Colon (tissue), 2 donors: ENCODE measurements at regions not wholly inside any gene's neighbourhood (a gene's known extent, or its start where the extent isn't known, plus 50 kb on each side); places are given as distances from the start of the nearest gene placed in this dataset.
A peak's percentile ranks its signal among the peaks of the same experiment; 100 is the strongest.

ENCODE experiments used
- FAIRE-seq: peaks from 2 replicates; lab custom pipeline; 2012; peaks lifted over from hg19 to GRCh38; lab: Jason Lieb, UNC
- donor health status: control.
- donor health status: control.

- no peak for FAIRE-seq
Measured at GRCh38 chr10:3986493-3987142, 201.6 kb upstream of the KLF6 start.

DNA sequence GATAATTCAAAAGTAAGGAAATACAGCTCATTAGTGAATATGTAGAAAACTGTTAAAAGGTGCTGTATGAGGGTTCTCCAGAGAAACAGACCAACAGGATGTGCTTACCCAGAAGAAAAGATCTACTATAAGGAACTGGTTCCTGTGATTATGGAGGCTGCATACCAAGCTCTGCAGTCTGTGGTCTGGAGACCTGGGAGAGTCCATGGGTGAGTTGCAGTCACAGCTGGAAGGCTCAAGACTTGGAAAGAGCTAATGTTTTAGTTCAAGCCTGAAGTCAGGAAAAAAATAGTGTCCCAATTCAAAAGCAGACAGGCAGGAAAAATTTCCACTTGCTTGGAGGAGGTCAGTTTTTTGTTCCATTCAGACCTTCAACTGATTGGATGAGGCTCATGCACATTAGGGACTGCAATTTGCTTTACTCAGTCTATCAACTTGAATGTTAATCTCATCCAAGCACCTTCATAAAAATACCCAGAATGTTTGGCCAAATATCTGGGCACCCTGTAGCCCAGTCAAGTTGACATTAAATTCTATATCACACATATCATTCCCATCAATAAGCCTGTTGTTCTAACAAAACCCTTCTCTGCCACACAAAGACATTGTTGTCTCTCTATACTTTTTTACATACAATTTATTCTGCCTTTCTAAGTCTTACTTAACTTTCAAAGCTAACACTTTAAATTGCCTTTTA is 197.9 kb upstream of the KLF6 start:
- FAIRE-seq, result no peak

GRCh38 chr10:3981300-3981699 is 196.3 kb upstream of the KLF6 start:
- no peak for FAIRE-seq

GRCh38 chr10:3980660-3981059 is 195.7 kb upstream of the KLF6 start:
- FAIRE-seq, result peak; percentile 38

- no peak for FAIRE-seq
Measured at GRCh38 chr10:3980144-3980543, 195.1 kb upstream of the KLF6 start.

GRCh38 chr10:3978761-3979160 is 193.8 kb upstream of the KLF6 start:
- FAIRE-seq, result no peak

DNA sequence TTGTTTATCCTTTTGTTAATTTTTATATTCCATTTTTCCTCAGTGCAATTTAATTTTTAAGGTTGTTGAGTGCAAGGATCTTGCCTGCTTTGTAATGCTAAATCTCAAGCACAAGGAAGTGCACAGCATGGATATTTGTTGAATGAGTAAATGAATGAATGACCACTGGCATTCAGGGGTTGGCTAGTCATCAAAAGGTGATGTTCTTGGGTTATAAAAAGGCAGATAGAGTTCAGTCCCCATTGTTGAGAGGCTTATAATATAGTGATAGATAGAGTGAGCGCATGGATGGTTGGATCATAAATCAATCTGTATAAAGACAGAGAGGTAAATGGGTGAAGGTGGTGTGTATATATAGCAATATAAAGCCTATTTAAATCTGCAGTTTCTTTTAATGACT is 193.2 kb upstream of the KLF6 start:
- no peak for FAIRE-seq

DNA sequence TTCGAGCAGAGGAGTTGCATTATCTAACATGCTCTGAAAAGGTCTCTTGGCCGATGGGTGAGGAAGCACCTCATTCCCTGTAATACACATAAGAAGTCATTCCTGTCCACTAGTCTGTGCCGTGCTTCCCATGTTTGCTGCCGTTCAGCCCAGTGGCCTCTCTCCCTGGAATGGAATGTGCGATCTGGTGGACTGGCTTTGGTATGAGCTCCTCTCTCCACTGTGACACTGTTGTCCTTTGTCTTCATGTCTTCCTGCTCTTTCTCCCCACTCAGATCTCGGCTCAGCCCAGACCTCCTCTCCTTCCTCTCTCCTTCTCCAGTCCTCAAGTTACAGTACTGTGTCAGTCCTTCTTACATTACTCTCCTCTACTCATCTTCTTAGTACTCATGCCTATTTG is 192.8 kb upstream of the KLF6 start:
- FAIRE-seq, result no peak

DNA sequence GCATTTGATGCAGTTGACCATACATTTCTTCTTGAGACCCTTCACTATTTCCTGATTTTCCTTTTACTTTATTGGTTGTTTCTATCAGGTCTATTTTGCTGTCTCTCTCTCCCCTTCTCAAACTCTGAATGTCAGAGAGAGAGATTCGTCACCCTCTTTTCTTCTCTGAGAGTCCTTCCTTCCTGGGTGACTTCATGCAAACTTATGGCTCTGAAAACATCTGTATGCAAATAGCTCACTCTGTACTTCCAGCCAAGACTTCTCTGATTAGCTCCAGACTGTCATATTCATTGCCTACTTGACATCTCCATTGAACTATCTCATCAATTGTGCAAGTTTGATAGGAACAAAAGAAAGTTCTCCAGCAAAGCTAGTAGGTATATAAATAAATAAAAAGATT is 191.7 kb upstream of the KLF6 start:
- no peak for FAIRE-seq

DNA sequence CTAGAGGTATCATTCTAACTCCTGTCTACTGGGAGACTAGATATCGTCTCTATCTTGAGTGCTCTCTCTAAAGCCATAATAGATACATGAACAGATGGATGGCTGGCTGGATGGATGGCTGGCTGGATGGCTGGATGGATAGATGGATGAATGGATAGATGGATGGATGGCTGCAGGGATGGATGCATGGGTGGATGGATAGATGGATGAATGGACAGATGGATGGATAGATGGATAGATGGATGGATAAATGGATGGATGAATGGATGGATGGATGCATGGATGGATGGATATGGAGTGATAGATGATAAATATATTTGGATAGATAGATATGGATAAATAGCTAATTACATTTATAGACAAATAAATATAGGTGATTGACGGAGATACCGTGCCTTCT is 191.2 kb upstream of the KLF6 start:
- FAIRE-seq, result no peak

DNA sequence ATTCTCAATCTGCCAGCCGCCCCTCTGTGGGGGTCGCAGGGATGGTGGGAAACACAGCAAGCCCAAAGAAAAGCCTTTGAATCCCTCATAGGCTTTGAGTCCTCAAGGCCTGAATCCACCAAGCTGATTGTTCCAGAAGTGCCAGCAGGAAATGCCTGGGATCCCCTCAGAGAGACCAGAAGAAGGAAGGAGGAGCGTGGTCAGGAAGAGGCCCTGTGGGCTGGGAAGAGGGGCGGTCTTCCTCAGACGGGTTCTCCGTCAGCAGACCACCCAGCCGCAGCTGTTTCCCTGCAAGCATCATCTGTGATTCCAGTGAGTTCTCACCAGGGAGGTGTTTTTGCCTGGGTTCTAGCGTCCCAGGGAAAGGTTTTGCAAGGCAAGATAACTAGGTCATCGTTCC is 190.0 kb upstream of the KLF6 start:
- FAIRE-seq, result no peak

DNA sequence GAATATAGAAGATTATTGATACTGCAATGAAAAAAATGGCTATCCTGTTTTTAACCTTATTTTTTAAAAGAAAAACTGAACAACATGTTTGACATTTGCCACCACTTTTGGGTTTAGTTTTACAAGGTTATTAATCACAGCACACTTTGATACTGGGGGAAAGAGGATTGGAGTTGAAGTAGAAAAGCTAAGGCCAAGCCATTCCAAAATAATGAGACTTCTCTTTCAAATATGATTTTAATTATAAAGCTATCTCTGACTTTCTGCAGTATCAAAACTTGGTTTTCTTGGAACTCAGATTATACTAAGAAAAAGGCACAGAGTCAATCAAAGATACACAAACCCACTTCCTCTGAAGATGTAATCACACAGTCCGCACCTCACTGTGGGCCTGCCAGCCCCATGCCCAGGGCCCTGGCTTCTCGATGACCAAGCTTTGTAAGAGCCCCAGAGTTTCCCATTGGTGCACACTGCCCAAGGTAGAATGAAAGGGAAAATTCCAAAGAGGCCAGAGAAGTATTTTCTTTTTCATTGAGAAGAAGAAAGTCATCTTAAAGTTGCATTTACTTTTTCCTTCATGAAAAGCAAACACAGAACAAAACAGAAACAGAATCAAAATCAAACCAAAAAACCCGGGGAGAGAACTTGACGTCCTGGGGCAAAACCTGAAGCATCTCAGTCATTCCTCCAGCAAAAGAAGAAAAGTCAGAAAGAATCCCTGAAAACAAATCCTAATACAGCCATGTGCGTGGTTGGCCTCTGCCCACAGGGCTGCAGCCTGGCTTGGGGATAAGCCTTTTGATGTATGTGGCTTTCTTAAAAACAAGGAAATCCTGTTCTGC is 187.7 kb upstream of the KLF6 start:
- FAIRE-seq, result no peak

DNA sequence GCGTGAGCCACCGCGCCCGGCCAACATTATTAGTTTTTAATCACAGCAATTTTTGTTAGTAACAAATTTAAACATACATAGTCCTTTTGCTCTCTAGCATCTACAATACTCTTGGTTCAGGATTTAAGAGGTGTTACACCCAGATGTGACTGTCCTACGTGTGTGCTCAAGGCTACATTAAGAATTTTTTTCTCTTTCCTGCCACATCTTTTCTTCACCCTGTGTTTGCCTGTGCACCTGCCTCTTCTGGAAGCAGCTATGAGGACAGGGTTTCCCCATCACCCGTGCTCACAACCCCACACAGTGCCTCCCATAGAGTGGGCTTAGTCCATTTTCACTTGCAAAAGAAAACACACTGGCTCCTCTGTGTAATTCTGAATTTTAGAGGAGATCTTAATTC is 186.7 kb upstream of the KLF6 start:
- FAIRE-seq, result no peak

DNA sequence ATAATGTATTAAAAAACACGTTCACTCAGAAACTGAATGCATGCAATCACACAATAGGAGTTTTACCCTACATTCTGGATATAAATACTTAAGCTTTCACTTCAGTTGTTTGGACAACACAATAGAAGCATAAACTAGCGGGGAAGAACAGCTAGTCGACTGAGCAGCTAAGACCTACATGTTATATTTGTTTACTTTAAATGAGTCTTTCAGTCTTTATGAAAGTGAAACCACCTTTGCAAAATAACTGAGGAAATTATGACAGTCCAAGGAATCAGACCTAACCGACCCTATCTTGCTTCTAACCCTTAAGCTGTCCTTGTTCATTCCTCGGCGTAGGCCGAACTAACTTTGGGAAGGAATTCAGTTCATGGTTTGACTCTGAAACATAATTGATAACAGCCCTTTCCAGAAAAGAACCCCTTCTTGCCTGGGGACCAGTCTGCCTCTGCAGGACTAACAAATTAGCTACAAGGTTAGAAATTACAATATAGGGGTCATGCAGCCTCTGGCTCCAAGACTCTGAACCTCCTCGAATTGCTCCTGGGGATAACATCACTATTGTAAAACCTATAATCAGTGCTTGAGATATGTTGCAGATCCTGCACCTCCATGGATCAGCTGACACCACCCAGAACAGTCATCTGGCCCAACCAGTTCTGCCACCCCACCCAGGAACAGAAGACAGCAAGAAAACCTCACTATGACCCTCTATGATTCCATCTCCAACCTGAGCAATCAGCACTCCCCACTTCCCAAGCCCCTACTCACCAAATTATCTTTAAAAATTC is 185.1 kb upstream of the KLF6 start:
- FAIRE-seq, result no peak

DNA sequence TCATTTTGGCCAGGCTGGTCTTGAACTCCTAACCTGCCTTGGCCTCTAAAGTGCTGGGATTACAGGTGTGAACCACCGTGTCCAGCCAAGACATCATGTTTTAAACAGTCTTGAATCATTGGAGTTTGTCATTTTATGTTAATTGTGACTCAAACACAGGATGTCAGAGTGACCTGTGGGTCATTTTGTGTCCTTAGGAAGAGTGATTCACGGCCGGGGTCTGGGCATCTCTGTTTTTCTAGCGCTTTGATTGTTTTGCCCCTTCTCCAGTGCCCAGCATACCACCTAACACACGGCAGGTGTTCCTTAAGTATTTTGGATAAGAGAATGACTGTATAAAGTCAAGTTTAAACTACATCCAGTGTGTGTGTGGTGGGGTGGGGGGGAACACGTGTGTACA is 183.7 kb upstream of the KLF6 start:
- FAIRE-seq, result no peak

GRCh38 chr10:3964516-3964915 is 179.5 kb upstream of the KLF6 start:
- no peak for FAIRE-seq

GRCh38 chr10:3963191-3963673 is 178.2 kb upstream of the KLF6 start:
- no peak for FAIRE-seq

- FAIRE-seq, result no peak
Measured at GRCh38 chr10:3961082-3961481, 176.1 kb upstream of the KLF6 start.

- FAIRE-seq, result no peak
Measured at GRCh38 chr10:3960496-3960895, 175.5 kb upstream of the KLF6 start.

GRCh38 chr10:3959370-3960325 is 174.6 kb upstream of the KLF6 start:
- FAIRE-seq, result no peak

- no peak for FAIRE-seq
Measured at GRCh38 chr10:3958472-3958996, 173.5 kb upstream of the KLF6 start.
